IPS DF 6.9 (cell line): ENCODE measurements at regions not wholly inside any gene's neighbourhood (a gene's known extent, or its start where the extent isn't known, plus 50 kb on each side); places are given as distances from the start of the nearest gene placed in this dataset.
"Not testable (repeated sequence)": the region's sequence is repeated elsewhere in the genome, so short reads cannot be mapped to it uniquely, and the experiment has no call there.

Experiments
- DNase-seq: peaks from one replicate; pipeline ENCODE4 v3.0.0-alpha.2; 2013; ENCODE audit warnings: low read depth, low spot score
- H3K27ac ChIP-seq: one replicate; pipeline ENCODE4 v1.5.1; 2013; ENCODE audit warnings: low read length, control low read depth
- H3K27me3 ChIP-seq: 2 replicates; pipeline ENCODE4 v1.6.1; 2013; ENCODE audit warnings: mild to moderate bottlenecking, low read length; ENCODE audit not compliant: control insufficient read depth, insufficient read depth
- H3K36me3 ChIP-seq: 2 replicates; pipeline ENCODE4 v1.6.1; 2013; ENCODE audit warnings: low read length; ENCODE audit not compliant: control insufficient read depth, insufficient read depth
- H3K4me1 ChIP-seq: 2 replicates; pipeline ENCODE4 v1.6.1; 2013; ENCODE audit warnings: low read length; ENCODE audit not compliant: control insufficient read depth, insufficient read depth
- H3K4me3 ChIP-seq: 2 replicates; pipeline ENCODE4 v1.5.1; 2013; ENCODE audit warnings: mild to moderate bottlenecking, low read length
- H3K9me3 ChIP-seq: 2 replicates; pipeline ENCODE4 v1.6.1; 2013; ENCODE audit warnings: low read length, inconsistent platforms; ENCODE audit not compliant: control insufficient read depth, insufficient read depth
- WGBS: extraction: QIAGEN DNeasy Blood & Tissue Kit; methylation state at CpG from one replicate; pipeline ENCODE4 v1.1.7; 2013; ENCODE audit warnings: mixed read lengths, missing lambda C conversion rate; ENCODE audit not compliant: insufficient read length, insufficient coverage; 5-methylcytosine and 5-hydroxymethylcytosine counted together

- H3K9me3 ChIP-seq, H3K27ac ChIP-seq, DNase-seq, H3K4me1 ChIP-seq, H3K36me3 ChIP-seq, H3K4me3 ChIP-seq, H3K27me3 ChIP-seq: not testable (repeated sequence)
- whole genome bisulfite sequencing: no CpG with 5 or more reads among the region's 5 CpGs
Observed at GRCh38 chr7:142507066-142507465, 242.2 kb upstream of the PRSS1 start.

GRCh38 chr7:142506601-142507000 lies 242.7 kb upstream of the PRSS1 start:
- Histone ChIP-seq H3K36me3 (no peaks in the 10 kb centered on the region), H3K27me3 (no peaks in the 10 kb centered on the region), H3K27ac (no peak overlapping the region), H3K4me3 (no peak overlapping the region), H3K9me3 (no peaks in the 10 kb centered on the region), H3K4me1 (no peaks in the 10 kb centered on the region)
- no peak for DNase-seq
- WGBS: no CpG with 5 or more reads among the region's 3 CpGs

GRCh38 chr7:142503949-142504348 lies 245.3 kb upstream of the PRSS1 start:
- not testable (repeated sequence) for H3K36me3 ChIP-seq, H3K4me1 ChIP-seq, H3K27me3 ChIP-seq, DNase-seq, H3K4me3 ChIP-seq, H3K27ac ChIP-seq, H3K9me3 ChIP-seq
- WGBS: no CpG with 5 or more reads among the region's 8 CpGs

- no peak overlapping the region for H3K4me3 ChIP-seq
- no peaks in the 10 kb centered on the region for H3K36me3 ChIP-seq
- no peak for DNase-seq
- H3K27ac ChIP-seq: no peak overlapping the region
- H3K27me3 ChIP-seq: no peaks in the 10 kb centered on the region
- H3K9me3 ChIP-seq: no peaks in the 10 kb centered on the region
- no peaks in the 10 kb centered on the region for H3K4me1 ChIP-seq
- WGBS: no CpG with 5 or more reads among the region's 6 CpGs
Observed at GRCh38 chr7:142503036-142503435, 245.2 kb upstream of the PRSS58 start.

GRCh38 chr7:142501434-142501833 lies 243.6 kb upstream of the PRSS58 start:
- no peak for DNase-seq

GRCh38 chr7:142500366-142500765 lies 242.5 kb upstream of the PRSS58 start:
- H3K4me3 ChIP-seq: no peak overlapping the region
- H3K27me3 ChIP-seq: no peaks in the 10 kb centered on the region
- H3K27ac ChIP-seq: no peak overlapping the region
- no peaks in the 10 kb centered on the region for H3K9me3 ChIP-seq
- no peak for DNase-seq
- no peaks in the 10 kb centered on the region for H3K36me3 ChIP-seq
- no CpG with 5 or more reads among the region's 4 CpGs for WGBS
- H3K4me1 ChIP-seq: no peaks in the 10 kb centered on the region

More at GRCh38 chr7:142501434-142501833, 243.6 kb upstream of the PRSS58 start:
- H3K4me1 ChIP-seq: no peaks in the 10 kb centered on the region
- H3K4me3 ChIP-seq: no peak overlapping the region
- H3K36me3 ChIP-seq: no peaks in the 10 kb centered on the region
- no peaks in the 10 kb centered on the region for H3K9me3 ChIP-seq
- H3K27me3 ChIP-seq: no peaks in the 10 kb centered on the region
- no CpG with 5 or more reads among the region's 1 CpG for WGBS
- H3K27ac ChIP-seq: no peak overlapping the region

GRCh38 chr7:142499635-142500034 lies 241.8 kb upstream of the PRSS58 start:
- Histone ChIP-seq H3K36me3 (no peaks in the 10 kb centered on the region), H3K27ac (no peak overlapping the region), H3K4me1 (no peaks in the 10 kb centered on the region), H3K27me3 (no peaks in the 10 kb centered on the region), H3K9me3 (no peaks in the 10 kb centered on the region), H3K4me3 (no peak overlapping the region)
- no peak for DNase-seq
- no CpG with 5 or more reads among the region's 4 CpGs for WGBS

- no peaks in the 10 kb centered on the region for H3K4me1 ChIP-seq
Observed at GRCh38 chr7:142498364-142498763, 240.5 kb upstream of the PRSS58 start.

GRCh38 chr7:142496545-142496991 lies 238.7 kb upstream of the PRSS58 start:
- H3K27ac ChIP-seq: no peak overlapping the region
- no peaks in the 10 kb centered on the region for H3K36me3 ChIP-seq
- H3K9me3 ChIP-seq: no peaks in the 10 kb centered on the region
- no peaks in the 10 kb centered on the region for H3K27me3 ChIP-seq
- no CpG with 5 or more reads among the region's 8 CpGs for WGBS
- H3K4me3 ChIP-seq: no peak overlapping the region
- H3K4me1 ChIP-seq: no peaks in the 10 kb centered on the region
- DNase-seq: no peak

More at GRCh38 chr7:142498364-142498763, 240.5 kb upstream of the PRSS58 start:
- no peak overlapping the region for H3K4me3 ChIP-seq
- no peaks in the 10 kb centered on the region for H3K27me3 ChIP-seq
- no peaks in the 10 kb centered on the region for H3K36me3 ChIP-seq
- H3K9me3 ChIP-seq: no peaks in the 10 kb centered on the region
- DNase-seq: no peak
- no CpG with 5 or more reads among the region's 1 CpG for WGBS
- H3K27ac ChIP-seq: no peak overlapping the region

GRCh38 chr7:142495879-142496278 lies 238.0 kb upstream of the PRSS58 start:
- H3K27me3 ChIP-seq, H3K27ac ChIP-seq, H3K4me1 ChIP-seq, H3K36me3 ChIP-seq, DNase-seq, H3K9me3 ChIP-seq, H3K4me3 ChIP-seq: not testable (repeated sequence)
- WGBS: no CpG with 5 or more reads among the region's 3 CpGs

GRCh38 chr7:142495301-142495700 lies 237.4 kb upstream of the PRSS58 start:
- H3K4me1 ChIP-seq, H3K4me3 ChIP-seq, DNase-seq, H3K9me3 ChIP-seq, H3K27ac ChIP-seq, H3K36me3 ChIP-seq, H3K27me3 ChIP-seq: not testable (repeated sequence)
